Ascending aorta (tissue), 2 donors: ENCODE measurements at regions not wholly inside any gene's neighbourhood (a gene's known extent, or its start where the extent isn't known, plus 50 kb on each side); places are given as distances from the start of the nearest gene placed in this dataset.

ENCODE experiments used
- DNase-seq, 2 donors: peaks; one replicate each; pipeline ENCODE4 v3.0.0-alpha.2; 2019; ENCODE audit warnings: low spot score in 2 of 2
- H3K27ac ChIP-seq, 2 donors: fragments of 200-600 bp; sonication (generic); one replicate each; pipeline ENCODE4 v1.5.1; 2016 to 2017; ENCODE audit warnings: mild to moderate bottlenecking in 1 of 2
- H3K27me3 ChIP-seq: fragments of 200-600 bp; sonication (generic); one replicate; pipeline ENCODE4 v1.5.1; 2017
- H3K36me3 ChIP-seq, 2 donors: fragments of 200-600 bp; sonication (generic); one replicate each; pipeline ENCODE4 v1.5.1; 2016
- H3K4me1 ChIP-seq, 2 donors: fragments of 200-600 bp; sonication (generic); one replicate each; pipeline ENCODE4 v1.5.1; 2016 to 2017; ENCODE audit warnings: mild to moderate bottlenecking in 1 of 2
- H3K4me3 ChIP-seq, 2 donors: fragments of 200-600 bp; sonication (generic); one replicate each; pipeline ENCODE4 v1.5.1; 2016 to 2017; ENCODE audit warnings: mild to moderate bottlenecking in 1 of 2
- H3K9me3 ChIP-seq, 2 donors: fragments of 200-600 bp; sonication (generic); one replicate each; pipeline ENCODE4 v1.5.1; 2016
- intact Hi-C: fragments of 100-400 bp; cut with DNase I; formaldehyde crosslinking; loops from one replicate; pipeline ENCODE4 v1.15.1; 2023
- TF ChIP-seq, protein P1 (sequence below), 3 experiments: fragments of 200-600 bp in 2 of 3; fragments of 450-650 bp in 1 of 3; sonication (generic) in 2 of 3; IDR thresholded peaks; one replicate each; pipeline ENCODE4 v1.5.1; 2016 to 2019; ENCODE audit warnings: antibody characterized with exemption in 3 of 3, mild to moderate bottlenecking in 1 of 3, moderate library complexity in 1 of 3

DNA sequence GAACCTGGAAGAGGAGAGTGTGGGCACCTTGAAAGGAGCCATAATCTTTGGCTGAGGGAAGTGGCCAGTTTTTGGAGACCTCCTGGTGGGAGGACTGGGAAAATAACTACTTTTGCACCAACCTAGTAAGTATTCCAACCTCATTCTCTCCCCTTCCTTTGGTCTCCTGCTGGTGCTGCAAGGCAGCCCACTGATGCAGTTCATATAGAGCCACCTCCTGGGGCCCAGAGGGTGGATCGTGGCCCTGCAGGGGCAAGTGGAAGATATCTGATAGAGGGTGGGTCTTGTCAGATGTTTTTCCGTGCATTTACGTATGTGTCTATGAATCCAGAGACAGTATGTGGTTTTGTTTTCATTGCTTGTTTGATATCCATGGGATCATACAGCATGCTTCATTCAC is 172.8 kb upstream of the PITX1 start:
- Histone ChIP-seq H3K9me3 (peaks cover 0 to 12% of the 10 kb centered on the region in 2 donors), H3K27ac (no peak overlapping the region), H3K4me1 (peaks cover 11 to 29% of the 10 kb centered on the region in 2 donors), H3K4me3 (no peak overlapping the region), H3K27me3 (no peaks in the 10 kb centered on the region), H3K36me3 (no peaks in the 10 kb centered on the region)
- TF ChIP-seq, protein P1, sequence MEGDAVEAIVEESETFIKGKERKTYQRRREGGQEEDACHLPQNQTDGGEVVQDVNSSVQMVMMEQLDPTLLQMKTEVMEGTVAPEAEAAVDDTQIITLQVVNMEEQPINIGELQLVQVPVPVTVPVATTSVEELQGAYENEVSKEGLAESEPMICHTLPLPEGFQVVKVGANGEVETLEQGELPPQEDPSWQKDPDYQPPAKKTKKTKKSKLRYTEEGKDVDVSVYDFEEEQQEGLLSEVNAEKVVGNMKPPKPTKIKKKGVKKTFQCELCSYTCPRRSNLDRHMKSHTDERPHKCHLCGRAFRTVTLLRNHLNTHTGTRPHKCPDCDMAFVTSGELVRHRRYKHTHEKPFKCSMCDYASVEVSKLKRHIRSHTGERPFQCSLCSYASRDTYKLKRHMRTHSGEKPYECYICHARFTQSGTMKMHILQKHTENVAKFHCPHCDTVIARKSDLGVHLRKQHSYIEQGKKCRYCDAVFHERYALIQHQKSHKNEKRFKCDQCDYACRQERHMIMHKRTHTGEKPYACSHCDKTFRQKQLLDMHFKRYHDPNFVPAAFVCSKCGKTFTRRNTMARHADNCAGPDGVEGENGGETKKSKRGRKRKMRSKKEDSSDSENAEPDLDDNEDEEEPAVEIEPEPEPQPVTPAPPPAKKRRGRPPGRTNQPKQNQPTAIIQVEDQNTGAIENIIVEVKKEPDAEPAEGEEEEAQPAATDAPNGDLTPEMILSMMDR (IDR thresholded peaks at IDR 0.05): no peak
- intact Hi-C loops: loop anchor here (5.0 kb wide), 1 partner anchor 125 kb away; no protein-coding TSS in a partner anchor
- no peak for DNase-seq

DNA sequence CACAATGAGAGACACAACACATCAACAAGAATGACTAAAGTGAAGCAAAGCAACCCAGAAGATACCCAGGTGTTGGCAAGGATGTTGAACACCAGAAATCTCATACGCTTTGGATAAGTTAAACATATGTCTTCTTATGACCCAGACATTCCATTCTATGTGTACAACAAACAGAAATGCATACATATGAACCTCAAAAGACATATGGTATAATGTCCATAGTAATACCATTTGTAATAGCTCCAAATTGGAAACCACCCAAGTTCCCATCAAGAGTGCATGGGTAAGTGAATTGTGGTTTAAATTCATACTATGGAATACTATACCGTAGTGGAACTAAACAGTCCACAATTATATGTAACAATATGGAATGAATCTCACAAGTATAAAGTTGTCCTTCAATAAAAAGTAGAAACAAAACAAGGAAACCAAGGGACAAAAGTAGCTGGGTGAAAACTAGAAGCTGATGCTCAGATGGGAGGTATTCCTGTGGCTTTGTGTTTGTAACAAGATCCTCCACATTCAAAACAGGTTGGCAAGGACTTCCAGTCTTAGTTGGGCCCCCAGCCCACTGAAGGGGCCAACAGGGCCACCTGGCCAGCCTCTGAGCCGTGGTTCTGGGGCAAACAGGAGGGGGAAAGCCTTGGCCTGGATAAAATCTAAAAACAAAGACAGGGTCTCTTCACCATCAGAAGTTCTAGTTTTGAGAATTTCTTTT is 171.8 kb upstream of the PITX1 start:
- Histone ChIP-seq H3K36me3 (no peaks in the 10 kb centered on the region), H3K27me3 (no peaks in the 10 kb centered on the region), H3K4me1 (peaks cover 10 to 18% of the 10 kb centered on the region in 2 donors), H3K9me3 (peaks cover 0 to 12% of the 10 kb centered on the region in 2 donors), H3K4me3 (no peak overlapping the region), H3K27ac (no peak overlapping the region)
- no peak for DNase-seq
- TF ChIP-seq, protein P1 (IDR thresholded peaks at IDR 0.05): no peak
- intact Hi-C loops: loop anchor here (5.0 kb wide), 1 partner anchor 127 kb away; no protein-coding TSS in a partner anchor

GRCh38 chr5:135204151-135204600 is 170.1 kb upstream of the PITX1 start:
- H3K9me3 ChIP-seq: peaks cover 0 to 12% of the 10 kb centered on the region in 2 donors
- no peak for DNase-seq
- no peak overlapping the region for H3K27ac ChIP-seq
- H3K4me1 ChIP-seq: peaks cover 0 to 3% of the 10 kb centered on the region in 2 donors
- no peak overlapping the region for H3K4me3 ChIP-seq
- no peaks in the 10 kb centered on the region for H3K27me3 ChIP-seq
- intact Hi-C loops: no loop called here
- H3K36me3 ChIP-seq: no peaks in the 10 kb centered on the region
- TF ChIP-seq, protein P1 (IDR thresholded peaks at IDR 0.05): peak in 2 of 3 experiments; percentile 28 to 29

GRCh38 chr5:135203593-135204036 is 169.6 kb upstream of the PITX1 start:
- intact Hi-C loops: no loop called here
- Histone ChIP-seq H3K27ac (no peak overlapping the region), H3K36me3 (no peaks in the 10 kb centered on the region), H3K27me3 (no peaks in the 10 kb centered on the region), H3K4me1 (no peaks in the 10 kb centered on the region), H3K9me3 (peaks cover 0 to 12% of the 10 kb centered on the region in 2 donors), H3K4me3 (no peak overlapping the region)
- DNase-seq: no peak
- TF ChIP-seq, protein P1 (IDR thresholded peaks at IDR 0.05): peak in 1 of 3 experiments; percentile 36

DNA sequence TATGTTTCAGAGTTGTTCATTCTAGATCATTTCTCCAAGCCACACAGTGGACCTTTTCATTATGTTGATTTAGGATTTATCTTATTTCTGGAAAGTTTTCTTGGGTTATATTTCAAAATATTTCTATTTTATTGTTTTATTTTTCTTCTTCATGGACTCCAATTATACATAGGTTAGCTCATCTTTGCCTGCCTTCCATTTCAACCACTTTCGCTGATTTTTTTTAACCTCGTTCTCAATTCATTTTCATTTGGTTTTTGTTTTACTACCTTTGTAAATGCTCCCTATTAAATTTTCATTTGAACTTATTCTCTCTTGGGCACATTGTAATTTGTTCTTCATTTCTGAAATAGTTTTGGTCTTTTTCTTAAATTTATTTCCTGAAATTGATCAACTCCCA is 169.0 kb upstream of the PITX1 start:
- Histone ChIP-seq H3K4me1 (no peaks in the 10 kb centered on the region), H3K27me3 (no peaks in the 10 kb centered on the region), H3K4me3 (no peak overlapping the region), H3K36me3 (no peaks in the 10 kb centered on the region), H3K27ac (no peak overlapping the region), H3K9me3 (peaks cover 0 to 12% of the 10 kb centered on the region in 2 donors)
- DNase-seq: no peak
- TF ChIP-seq, protein P1 (IDR thresholded peaks at IDR 0.05): no peak
- intact Hi-C loops: no loop called here
